ENCODE measurements at regions not wholly inside any gene's neighbourhood (a gene's known extent, or its start where the extent isn't known, plus 50 kb on each side); places are given as distances from the start of the nearest gene placed in this dataset.

- no peaks in the 10 kb centered on the region for H3K4me1 ChIP-seq (ENCODE audit: control insufficient read depth, insufficient read depth, low read length)
- no peak overlapping the region for H3K9ac ChIP-seq (ENCODE audit: low read length in 2 of 2)
- no peak overlapping the region for H3K4me3 ChIP-seq (ENCODE audit: low read length in 2 of 2)
- H3K27ac ChIP-seq (ENCODE audit: low read length): no peak overlapping the region
- no peaks in the 10 kb centered on the region for H3K36me3 ChIP-seq (ENCODE audit: control insufficient read depth in 2 of 2, insufficient read depth in 2 of 2, low read length in 2 of 2)
- H3K27me3 ChIP-seq (ENCODE audit: control insufficient read depth in 1 of 2, insufficient read depth in 2 of 2, low read length in 2 of 2): peaks cover 0 to 4% of the 10 kb centered on the region in 2 donors
- no peaks in the 10 kb centered on the region for H3K9me3 ChIP-seq (ENCODE audit: control insufficient read depth in 2 of 2, low read length in 2 of 2)
Observed at GRCh38 chr1:200479816-200480215, 70.0 kb upstream of the ZNF281 start.

DNA sequence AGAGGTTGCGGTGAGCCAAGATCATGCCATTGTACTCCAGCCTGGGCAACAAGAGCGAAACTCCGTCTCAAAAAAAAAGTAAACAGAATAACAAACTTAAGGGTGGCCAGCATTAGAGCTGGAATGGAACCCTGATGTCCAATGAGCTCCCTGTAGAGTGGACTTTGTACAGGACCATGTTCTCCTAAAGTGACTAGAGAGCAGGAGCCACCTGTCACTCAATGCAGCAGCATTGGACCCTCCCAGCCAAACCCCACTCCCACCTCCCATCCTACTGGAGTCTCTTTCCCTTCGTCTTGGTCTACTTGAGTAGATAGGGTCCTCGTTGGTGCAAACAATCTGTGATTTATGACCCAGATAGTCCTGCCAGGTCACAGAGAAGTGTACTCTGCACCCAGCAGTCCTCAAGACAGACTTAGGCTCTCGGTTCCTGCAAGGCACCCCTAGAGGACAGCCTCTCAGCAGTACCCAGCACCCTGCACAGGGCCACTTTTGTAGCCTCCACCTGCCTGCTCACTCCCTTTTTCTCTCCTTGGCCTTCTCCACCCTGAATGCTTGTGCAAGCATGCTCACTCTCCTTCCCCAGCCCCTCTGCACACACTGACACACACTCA lies 69.2 kb upstream of the ZNF281 start:
- H3K9ac ChIP-seq (ENCODE audit: low read length in 2 of 2): no peak overlapping the region
- H3K27me3 ChIP-seq (ENCODE audit: control insufficient read depth in 1 of 2, insufficient read depth in 2 of 2, low read length in 2 of 2): peaks cover 0 to 4% of the 10 kb centered on the region in 2 donors
- H3K4me1 ChIP-seq (ENCODE audit: control insufficient read depth, insufficient read depth, low read length): no peaks in the 10 kb centered on the region
- no peak overlapping the region for H3K27ac ChIP-seq (ENCODE audit: low read length)
- H3K4me3 ChIP-seq (ENCODE audit: low read length in 2 of 2): no peak overlapping the region
- H3K36me3 ChIP-seq (ENCODE audit: control insufficient read depth in 2 of 2, insufficient read depth in 2 of 2, low read length in 2 of 2): no peaks in the 10 kb centered on the region
- H3K9me3 ChIP-seq (ENCODE audit: control insufficient read depth in 2 of 2, low read length in 2 of 2): no peaks in the 10 kb centered on the region

GRCh38 chr1:200478239-200478623 lies 68.4 kb upstream of the ZNF281 start:
- Histone ChIP-seq H3K4me1 (ENCODE audit: control insufficient read depth, insufficient read depth, low read length) (no peaks in the 10 kb centered on the region), H3K9me3 (ENCODE audit: control insufficient read depth in 2 of 2, low read length in 2 of 2) (no peaks in the 10 kb centered on the region), H3K27ac (ENCODE audit: low read length) (no peak overlapping the region), H3K36me3 (ENCODE audit: control insufficient read depth in 2 of 2, insufficient read depth in 2 of 2, low read length in 2 of 2) (no peaks in the 10 kb centered on the region), H3K9ac (ENCODE audit: low read length in 2 of 2) (no peak overlapping the region), H3K27me3 (ENCODE audit: control insufficient read depth in 1 of 2, insufficient read depth in 2 of 2, low read length in 2 of 2) (peaks cover 0 to 4% of the 10 kb centered on the region in 2 donors), H3K4me3 (ENCODE audit: low read length in 2 of 2) (no peak overlapping the region)

- Histone ChIP-seq H3K27me3 (ENCODE audit: control insufficient read depth in 1 of 2, insufficient read depth in 2 of 2, low read length in 2 of 2) (peaks cover 0 to 4% of the 10 kb centered on the region in 2 donors), H3K4me1 (ENCODE audit: control insufficient read depth, insufficient read depth, low read length) (no peaks in the 10 kb centered on the region), H3K9ac (ENCODE audit: low read length in 2 of 2) (no peak overlapping the region), H3K27ac (ENCODE audit: low read length) (no peak overlapping the region), H3K4me3 (ENCODE audit: low read length in 2 of 2) (no peak overlapping the region), H3K36me3 (ENCODE audit: control insufficient read depth in 2 of 2, insufficient read depth in 2 of 2, low read length in 2 of 2) (no peaks in the 10 kb centered on the region), H3K9me3 (ENCODE audit: control insufficient read depth in 2 of 2, low read length in 2 of 2) (no peaks in the 10 kb centered on the region)
Observed at GRCh38 chr1:200474633-200475032, 64.8 kb upstream of the ZNF281 start.

GRCh38 chr1:200473698-200474371 lies 64.0 kb upstream of the ZNF281 start:
- peaks cover 0 to 3% of the 10 kb centered on the region in 2 donors for H3K27me3 ChIP-seq (ENCODE audit: control insufficient read depth in 1 of 2, insufficient read depth in 2 of 2, low read length in 2 of 2)
- H3K4me1 ChIP-seq (ENCODE audit: control insufficient read depth, insufficient read depth, low read length): no peaks in the 10 kb centered on the region
- H3K4me3 ChIP-seq (ENCODE audit: low read length in 2 of 2): peak overlapping the region; percentile 18 to 54
- no peak overlapping the region for H3K9ac ChIP-seq (ENCODE audit: low read length in 2 of 2)
- H3K9me3 ChIP-seq (ENCODE audit: control insufficient read depth in 2 of 2, low read length in 2 of 2): no peaks in the 10 kb centered on the region
- no peak overlapping the region for H3K27ac ChIP-seq (ENCODE audit: low read length)
- H3K36me3 ChIP-seq (ENCODE audit: control insufficient read depth in 2 of 2, insufficient read depth in 2 of 2, low read length in 2 of 2): no peaks in the 10 kb centered on the region

GRCh38 chr1:200471739-200472138 lies 61.9 kb upstream of the ZNF281 start:
- Histone ChIP-seq H3K9ac (ENCODE audit: low read length in 2 of 2) (no peak overlapping the region), H3K27me3 (ENCODE audit: control insufficient read depth in 1 of 2, insufficient read depth in 2 of 2, low read length in 2 of 2) (no peaks in the 10 kb centered on the region), H3K4me1 (ENCODE audit: control insufficient read depth, insufficient read depth, low read length) (no peaks in the 10 kb centered on the region), H3K36me3 (ENCODE audit: control insufficient read depth in 2 of 2, insufficient read depth in 2 of 2, low read length in 2 of 2) (no peaks in the 10 kb centered on the region), H3K4me3 (ENCODE audit: low read length in 2 of 2) (no peak overlapping the region), H3K9me3 (ENCODE audit: control insufficient read depth in 2 of 2, low read length in 2 of 2) (no peaks in the 10 kb centered on the region), H3K27ac (ENCODE audit: low read length) (no peak overlapping the region)

DNA sequence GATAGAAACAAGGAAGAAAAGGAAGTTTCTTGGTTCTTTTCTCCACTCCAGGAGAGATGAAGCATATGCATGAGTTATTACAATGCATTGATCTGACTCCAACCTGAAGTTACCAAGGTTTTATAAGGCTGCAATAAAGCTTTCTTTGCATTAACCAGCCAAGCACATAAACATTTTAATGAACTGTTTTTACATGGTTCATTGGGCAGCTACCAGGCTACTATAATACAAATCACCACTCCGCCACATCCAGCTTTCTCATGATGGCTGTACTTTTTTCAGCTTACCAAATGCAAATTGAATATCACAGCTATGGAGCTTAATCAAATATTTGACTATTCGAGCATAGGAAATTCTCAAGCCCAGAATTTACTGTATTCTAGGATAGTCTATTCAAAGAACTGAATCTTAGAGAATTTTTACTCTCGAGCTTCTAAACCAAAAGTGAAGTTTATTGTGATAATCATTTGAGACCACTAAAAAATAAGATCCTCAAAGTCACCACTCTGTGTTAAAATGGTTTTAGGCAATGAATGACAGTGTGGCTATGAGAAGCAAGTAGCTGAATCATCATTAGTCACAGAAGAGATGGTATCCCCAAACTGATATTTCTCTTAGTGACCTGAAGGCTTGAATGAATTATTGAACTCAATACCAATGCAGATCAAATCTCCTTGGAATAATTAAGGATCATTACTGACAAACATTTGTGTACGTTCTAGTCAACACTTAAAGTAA lies 58.6 kb upstream of the ZNF281 start:
- no peak overlapping the region for H3K27ac ChIP-seq (ENCODE audit: low read length)
- H3K27me3 ChIP-seq (ENCODE audit: control insufficient read depth in 1 of 2, insufficient read depth in 2 of 2, low read length in 2 of 2): no peaks in the 10 kb centered on the region
- H3K36me3 ChIP-seq (ENCODE audit: control insufficient read depth in 2 of 2, insufficient read depth in 2 of 2, low read length in 2 of 2): no peaks in the 10 kb centered on the region
- H3K4me1 ChIP-seq (ENCODE audit: control insufficient read depth, insufficient read depth, low read length): no peaks in the 10 kb centered on the region
- H3K4me3 ChIP-seq (ENCODE audit: low read length in 2 of 2): no peak overlapping the region
- no peak overlapping the region for H3K9ac ChIP-seq (ENCODE audit: low read length in 2 of 2)
- no peaks in the 10 kb centered on the region for H3K9me3 ChIP-seq (ENCODE audit: control insufficient read depth in 2 of 2, low read length in 2 of 2)

- Histone ChIP-seq H3K36me3 (ENCODE audit: control insufficient read depth in 2 of 2, insufficient read depth in 2 of 2, low read length in 2 of 2) (no peaks in the 10 kb centered on the region), H3K27ac (ENCODE audit: low read length) (no peak overlapping the region), H3K4me1 (ENCODE audit: control insufficient read depth, insufficient read depth, low read length) (no peaks in the 10 kb centered on the region), H3K27me3 (ENCODE audit: control insufficient read depth in 1 of 2, insufficient read depth in 2 of 2, low read length in 2 of 2) (no peaks in the 10 kb centered on the region), H3K4me3 (ENCODE audit: low read length in 2 of 2) (no peak overlapping the region), H3K9ac (ENCODE audit: low read length in 2 of 2) (no peak overlapping the region), H3K9me3 (ENCODE audit: control insufficient read depth in 2 of 2, low read length in 2 of 2) (no peaks in the 10 kb centered on the region)
Observed at GRCh38 chr1:200464784-200465400, 55.1 kb upstream of the ZNF281 start.

All from stomach smooth muscle (tissue), 2 donors.